Upper lobe of left lung (tissue), 4 donors: ENCODE measurements at regions not wholly inside any gene's neighbourhood (a gene's known extent, or its start where the extent isn't known, plus 50 kb on each side); places are given as distances from the start of the nearest gene placed in this dataset.

Experiments used
- EP300 ChIP-seq, 4 donors: sonication (generic); formaldehyde crosslinking; IDR thresholded peaks; one replicate each; pipeline ENCODE4 v1.5.1; 2017; ENCODE audit warnings: antibody characterized with exemption in 4 of 4, control low read depth in 2 of 4
- POLR2A ChIP-seq, 4 donors: fragments of 450-650 bp; IDR thresholded peaks; one replicate each; pipeline ENCODE4 v1.5.1; 2016 to 2017; ENCODE audit warnings: antibody characterized with exemption in 4 of 4, mild to moderate bottlenecking in 2 of 4
- POLR2AphosphoS5 ChIP-seq, 2 donors: sonication (generic); formaldehyde crosslinking; IDR thresholded peaks; one replicate each; pipeline ENCODE4 v1.5.1; 2017; ENCODE audit warnings: antibody characterized with exemption in 2 of 2
- TF ChIP-seq, protein P1 (sequence below), 6 experiments: fragments of 450-650 bp in 4 of 6; fragments of 200-600 bp in 2 of 6; sonication (generic) in 2 of 6; IDR thresholded peaks; one replicate each; pipeline ENCODE4 v1.5.1; 2016 to 2019; ENCODE audit warnings: antibody characterized with exemption in 6 of 6

DNA sequence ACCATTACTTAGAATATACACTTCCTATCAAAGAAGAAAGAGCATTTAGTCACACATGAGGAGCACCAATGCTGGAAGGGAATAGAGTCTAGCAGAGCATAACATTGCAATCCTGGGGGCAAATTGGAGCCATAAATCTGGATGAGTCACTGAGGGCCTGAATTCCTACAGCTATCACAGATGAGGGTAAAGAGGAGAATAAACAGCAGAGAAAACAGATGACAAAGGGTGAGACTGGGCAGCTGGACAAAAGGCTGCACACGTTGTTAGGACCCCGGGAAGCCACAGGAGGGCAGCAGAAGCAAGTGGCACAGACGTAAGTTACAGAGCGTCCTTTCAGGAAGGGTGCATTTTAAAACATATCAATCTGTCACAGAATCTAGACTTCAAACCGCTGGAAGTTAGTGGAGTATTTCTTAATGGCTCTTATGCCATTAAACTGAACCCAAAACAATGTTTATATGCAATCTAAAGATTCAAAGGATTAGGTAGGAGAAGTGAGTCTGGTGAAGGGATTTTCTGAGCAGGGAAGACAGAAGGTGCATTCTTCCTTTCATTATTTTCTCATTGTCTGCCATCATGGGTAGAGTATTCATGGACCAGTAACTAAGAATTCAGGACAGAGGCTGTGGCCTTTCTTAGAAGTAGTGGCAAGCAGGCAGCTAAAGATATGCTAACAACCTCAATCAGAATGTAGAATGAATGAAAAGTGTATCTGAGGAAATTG is 159.8 kb upstream of the DAAM1 start:
- TF ChIP-seq EP300 (IDR thresholded peaks at IDR 0.05): no peak
- TF ChIP-seq, protein P1, sequence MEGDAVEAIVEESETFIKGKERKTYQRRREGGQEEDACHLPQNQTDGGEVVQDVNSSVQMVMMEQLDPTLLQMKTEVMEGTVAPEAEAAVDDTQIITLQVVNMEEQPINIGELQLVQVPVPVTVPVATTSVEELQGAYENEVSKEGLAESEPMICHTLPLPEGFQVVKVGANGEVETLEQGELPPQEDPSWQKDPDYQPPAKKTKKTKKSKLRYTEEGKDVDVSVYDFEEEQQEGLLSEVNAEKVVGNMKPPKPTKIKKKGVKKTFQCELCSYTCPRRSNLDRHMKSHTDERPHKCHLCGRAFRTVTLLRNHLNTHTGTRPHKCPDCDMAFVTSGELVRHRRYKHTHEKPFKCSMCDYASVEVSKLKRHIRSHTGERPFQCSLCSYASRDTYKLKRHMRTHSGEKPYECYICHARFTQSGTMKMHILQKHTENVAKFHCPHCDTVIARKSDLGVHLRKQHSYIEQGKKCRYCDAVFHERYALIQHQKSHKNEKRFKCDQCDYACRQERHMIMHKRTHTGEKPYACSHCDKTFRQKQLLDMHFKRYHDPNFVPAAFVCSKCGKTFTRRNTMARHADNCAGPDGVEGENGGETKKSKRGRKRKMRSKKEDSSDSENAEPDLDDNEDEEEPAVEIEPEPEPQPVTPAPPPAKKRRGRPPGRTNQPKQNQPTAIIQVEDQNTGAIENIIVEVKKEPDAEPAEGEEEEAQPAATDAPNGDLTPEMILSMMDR (IDR thresholded peaks at IDR 0.05): peak; percentile 37 to 69 (median 61)
- TF ChIP-seq POLR2AphosphoS5 (IDR thresholded peaks at IDR 0.05): no peak
- no peak for TF ChIP-seq POLR2A (IDR thresholded peaks at IDR 0.05)
